ENCODE measurements at regions not wholly inside any gene's neighbourhood (a gene's known extent, or its start where the extent isn't known, plus 50 kb on each side); places are given as distances from the start of the nearest gene placed in this dataset.

GRCh38 chr17:27384261-27384701 lies 72.0 kb upstream of the KSR1 start:
- TF ChIP-seq POLR2A (IDR thresholded peaks at IDR 0.05): no peak
- TF ChIP-seq CTCF (IDR thresholded peaks at IDR 0.05): no peak
- TF ChIP-seq POLR2AphosphoS5 (IDR thresholded peaks at IDR 0.05): peak; percentile 56

Measured in gastroesophageal sphincter (tissue), 3 donors.